GM04503 (cell line): ENCODE measurements at regions not wholly inside any gene's neighbourhood (a gene's known extent, or its start where the extent isn't known, plus 50 kb on each side); places are given as distances from the start of the nearest gene placed in this dataset.

Experiments
- DNase-seq: peaks from one replicate; pipeline ENCODE4 v3.0.0-alpha.2; 2012; ENCODE audit warnings: low read depth

DNA sequence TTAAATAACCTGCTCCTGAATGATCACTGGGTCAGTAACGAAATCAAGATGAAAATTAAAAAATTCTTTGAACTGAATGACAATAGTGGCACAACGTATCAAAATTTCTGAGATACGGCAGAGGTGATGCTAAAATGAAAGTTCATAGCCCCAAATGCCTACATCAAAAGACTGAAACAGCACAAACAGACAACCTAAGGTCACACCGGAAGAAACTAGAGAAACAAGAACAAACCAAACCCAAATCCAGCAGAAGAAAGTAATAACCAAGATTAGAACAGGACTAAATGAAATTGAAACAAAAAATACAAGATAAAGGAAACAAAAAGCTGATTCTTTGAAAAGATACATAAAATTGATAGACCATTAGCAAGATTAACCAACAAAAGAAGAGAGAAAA is 324.1 kb downstream of the RBM26 start:
- no peak for DNase-seq

DNA sequence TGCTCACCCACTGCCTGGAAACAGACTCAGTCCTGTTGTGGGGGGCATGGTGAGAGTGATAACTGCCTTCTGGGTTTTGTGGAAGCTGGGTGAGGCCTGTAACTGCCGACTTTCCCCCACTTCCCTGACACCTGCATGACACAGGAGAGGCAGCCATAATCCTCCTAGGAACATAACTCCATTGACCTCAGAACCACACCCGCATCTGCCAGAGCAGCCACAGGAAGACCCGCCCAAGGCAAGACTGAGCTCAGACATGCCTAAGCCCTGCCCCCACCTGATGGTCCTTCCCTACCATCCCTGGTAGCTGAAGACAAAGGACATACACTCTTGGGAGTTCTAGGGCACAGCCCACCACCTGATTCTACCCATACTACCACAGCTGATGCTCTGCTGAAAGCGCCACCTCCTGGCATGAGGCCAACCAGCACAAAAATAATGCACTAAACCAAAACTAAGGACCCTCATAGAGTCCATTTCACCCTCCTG is 326.7 kb downstream of the RBM26 start:
- no peak for DNase-seq

DNA sequence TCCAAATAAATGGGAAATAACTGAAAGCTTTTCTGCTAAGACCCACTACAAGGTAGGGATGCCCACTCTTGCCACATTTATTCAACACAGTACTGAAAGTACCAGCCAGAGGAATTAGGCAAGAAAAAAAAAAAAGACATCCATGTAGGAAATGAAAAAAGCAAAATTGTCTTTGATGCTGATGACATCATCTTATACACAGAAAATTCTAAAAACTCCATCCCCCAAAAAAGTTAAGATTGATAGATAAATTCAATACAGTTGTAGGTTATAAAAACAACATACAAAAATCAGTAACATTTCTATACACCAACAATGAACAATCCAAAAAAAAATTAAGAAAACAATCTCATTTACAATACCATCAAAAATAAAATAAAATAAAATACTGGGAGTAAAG is 330.4 kb downstream of the RBM26 start:
- DNase-seq = no peak

DNA sequence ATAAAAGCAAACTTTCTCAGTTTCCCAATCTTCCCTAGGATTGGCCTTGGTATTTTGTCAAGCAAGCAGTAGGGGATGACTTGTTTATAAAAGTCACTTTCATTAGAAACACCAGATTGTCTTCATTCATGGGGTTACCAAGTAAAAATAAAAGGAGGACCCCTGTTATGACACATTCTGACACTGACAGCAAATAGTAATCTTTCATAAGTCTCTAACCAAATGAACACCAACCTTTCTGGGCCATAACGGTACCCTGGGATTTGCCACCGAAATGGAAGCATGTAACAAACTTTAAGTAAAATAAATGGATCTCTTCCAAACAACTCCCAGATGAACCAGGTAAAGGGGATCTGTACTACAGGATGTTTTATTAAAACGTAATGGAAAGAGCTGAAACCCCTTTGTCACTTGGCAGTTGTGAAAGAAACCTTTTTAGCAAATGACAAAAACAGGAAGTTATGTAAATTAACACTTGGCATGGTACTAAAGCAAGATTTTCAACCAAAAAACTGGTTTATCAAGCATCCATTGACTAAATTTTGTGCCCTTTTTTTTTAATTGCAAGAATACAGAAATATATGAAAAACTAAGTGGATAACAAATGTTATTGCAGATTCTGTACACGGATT is 335.6 kb downstream of the RBM26 start:
- no peak for DNase-seq

- DNase-seq = no peak
These were observed 343.8 kb downstream of the RBM26 start for GRCh38 chr13:79062291-79062690.

DNA sequence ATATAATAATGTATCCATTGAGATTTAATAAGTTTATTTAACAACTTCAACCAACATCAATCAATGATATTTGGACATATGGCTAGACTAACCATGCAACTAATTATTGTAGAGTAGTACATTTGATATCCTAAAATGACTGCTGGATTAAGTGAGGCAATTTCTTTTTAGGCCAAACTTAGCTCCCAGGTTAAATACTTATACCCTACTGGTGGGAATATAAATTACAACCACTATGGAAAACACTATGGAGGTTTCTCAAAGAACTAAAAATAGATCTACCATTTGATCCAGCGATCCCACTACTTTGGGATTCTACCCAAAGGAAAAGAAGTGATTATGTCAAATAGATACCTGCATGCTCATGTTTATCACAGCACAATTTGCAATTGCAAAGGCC is 345.8 kb downstream of the RBM26 start:
- DNase-seq = no peak

- no peak for DNase-seq
These were observed 349.3 kb downstream of the RBM26 start for GRCh38 chr13:79056706-79057105.

DNA sequence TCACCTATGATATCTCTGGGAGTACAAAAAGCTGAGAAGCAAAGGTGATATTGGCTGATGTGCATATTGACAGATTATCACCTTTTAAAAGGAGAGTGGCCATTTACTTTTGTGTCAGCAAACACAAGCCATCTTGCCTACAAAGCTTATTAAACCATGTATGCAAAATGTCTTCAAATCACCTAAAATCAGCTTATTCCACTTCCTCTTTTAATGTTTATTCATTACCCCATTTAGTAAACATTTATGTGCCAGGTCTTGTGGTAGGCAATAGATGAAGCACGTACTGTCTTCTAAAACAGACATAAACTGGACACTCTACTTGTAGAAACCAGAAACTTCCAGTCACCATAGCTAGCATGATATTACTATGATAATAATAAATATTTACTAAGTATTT is 354.6 kb downstream of the RBM26 start:
- DNase-seq = no peak

DNA sequence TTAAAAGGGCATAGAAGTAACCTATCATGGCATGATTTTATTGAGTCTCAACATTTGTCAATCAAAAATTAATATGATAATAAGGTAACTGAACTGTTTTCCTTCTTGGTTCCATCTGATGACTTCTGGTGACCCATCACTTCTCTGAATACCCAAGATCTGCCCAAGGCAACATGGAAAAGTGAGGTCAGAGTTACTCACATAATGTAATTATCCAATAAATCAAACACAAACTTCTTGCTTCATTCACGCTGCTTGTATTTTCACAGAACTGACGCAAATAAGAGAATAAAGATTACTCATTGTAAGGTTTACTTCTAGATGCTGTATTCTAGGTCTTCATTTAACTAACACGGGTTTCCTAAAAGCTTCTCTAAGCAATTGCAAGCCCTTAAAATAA is 361.6 kb downstream of the RBM26 start:
- no peak for DNase-seq

DNA sequence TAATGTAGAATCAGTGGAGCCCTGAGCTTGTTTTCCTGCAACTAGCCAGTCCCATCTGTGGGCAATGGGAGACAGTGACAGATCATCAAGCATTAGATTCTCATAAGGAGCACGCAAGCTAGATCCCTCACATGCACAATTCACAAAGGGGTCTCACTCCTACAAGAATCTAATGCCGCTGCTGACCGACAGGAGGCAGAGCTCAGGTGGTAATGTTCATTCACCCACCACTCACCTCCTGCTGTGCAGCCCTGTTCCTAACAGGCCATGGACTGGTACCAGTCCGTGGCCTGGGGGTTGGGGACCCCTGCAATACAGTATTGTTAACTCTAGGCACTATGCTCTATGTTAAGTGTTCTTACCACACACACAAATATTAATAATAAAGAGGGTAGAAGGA is 362.8 kb downstream of the RBM26 start:
- DNase-seq = no peak

- no peak for DNase-seq
These were observed 368.9 kb downstream of the RBM26 start for GRCh38 chr13:79037197-79037596.

- no peak for DNase-seq
These were observed 371.7 kb downstream of the RBM26 start for GRCh38 chr13:79034341-79034740.

GRCh38 chr13:79030513-79030912 is 371.6 kb upstream of the OBI1 start:
- DNase-seq = no peak

GRCh38 chr13:79018166-79018565 is 359.2 kb upstream of the OBI1 start:
- no peak for DNase-seq

- no peak for DNase-seq
These were observed 352.2 kb upstream of the OBI1 start for GRCh38 chr13:79011179-79011578.

DNA sequence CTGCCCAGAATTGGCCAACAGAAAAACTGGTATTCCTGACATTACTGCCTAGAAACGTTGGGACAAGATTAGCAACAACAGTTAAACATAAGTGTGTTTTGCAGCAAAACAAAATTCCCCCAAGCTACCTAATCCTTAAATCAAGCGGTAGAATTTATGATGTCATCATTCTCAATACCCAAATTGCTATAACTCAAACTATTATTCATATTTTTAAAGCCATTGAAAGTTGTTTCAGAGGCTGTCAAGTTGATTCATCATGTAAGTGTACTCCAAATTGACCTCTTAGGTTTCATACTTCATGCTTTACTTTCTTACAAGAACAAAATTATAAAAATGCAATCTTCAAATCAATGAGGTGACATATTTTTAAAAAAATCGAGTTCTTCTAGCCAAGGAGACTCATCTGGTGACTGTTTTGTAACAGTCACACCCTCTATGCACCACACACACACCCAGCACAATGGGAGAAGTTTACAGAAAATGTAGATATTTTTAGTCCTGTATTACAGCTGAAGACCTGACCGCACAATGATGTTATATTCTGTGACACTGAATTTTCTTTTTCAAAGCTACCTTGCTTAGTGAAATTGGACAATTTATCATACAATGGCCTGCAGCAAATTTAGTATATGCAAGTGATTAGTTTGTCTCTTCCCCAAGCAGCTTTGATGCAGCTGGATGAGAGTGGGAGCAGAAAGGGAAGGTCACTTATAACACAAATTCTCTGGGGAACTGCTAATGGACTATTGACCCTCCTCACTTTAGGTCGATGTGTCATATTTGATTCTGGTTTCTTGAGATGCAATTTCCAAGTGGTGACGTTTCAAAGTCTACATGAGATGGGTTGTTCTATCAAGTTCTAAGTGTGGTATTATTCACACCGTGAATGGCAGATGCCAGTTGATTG is 345.3 kb upstream of the OBI1 start:
- DNase-seq = no peak

GRCh38 chr13:78999494-78999893 is 340.5 kb upstream of the OBI1 start:
- DNase-seq = no peak

DNA sequence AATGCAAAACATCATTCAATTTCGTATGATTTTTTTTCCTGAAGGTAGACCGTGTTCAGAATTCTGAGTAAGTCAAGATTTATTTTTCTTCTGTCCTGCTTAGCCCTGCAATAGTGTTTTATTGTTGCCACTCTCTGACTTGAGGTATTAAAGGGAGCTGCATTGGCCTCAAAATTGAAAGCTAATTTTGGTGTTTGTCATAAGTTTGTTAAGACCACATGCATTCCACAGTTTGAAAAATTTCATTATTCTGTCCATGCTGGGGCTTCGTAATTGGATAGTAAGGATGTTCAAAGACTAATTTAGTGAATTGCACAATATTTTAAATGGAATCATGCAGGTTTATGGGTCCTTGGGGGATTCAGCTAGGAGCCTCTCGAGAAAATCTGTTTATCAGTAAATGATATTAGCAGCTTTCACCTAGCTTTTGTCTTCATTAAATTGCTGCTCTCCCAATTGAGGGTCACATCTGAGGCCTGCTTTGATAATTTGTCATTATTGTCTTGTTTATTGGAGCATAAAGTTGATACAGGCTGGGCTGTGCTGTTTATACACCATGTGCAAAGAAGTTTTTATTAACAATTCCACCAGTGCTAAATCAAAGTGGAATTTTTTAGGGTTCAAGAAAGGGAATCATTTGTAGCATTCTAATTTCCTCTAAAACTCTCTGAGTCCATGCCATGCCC is 339.8 kb upstream of the OBI1 start:
- DNase-seq = no peak

DNA sequence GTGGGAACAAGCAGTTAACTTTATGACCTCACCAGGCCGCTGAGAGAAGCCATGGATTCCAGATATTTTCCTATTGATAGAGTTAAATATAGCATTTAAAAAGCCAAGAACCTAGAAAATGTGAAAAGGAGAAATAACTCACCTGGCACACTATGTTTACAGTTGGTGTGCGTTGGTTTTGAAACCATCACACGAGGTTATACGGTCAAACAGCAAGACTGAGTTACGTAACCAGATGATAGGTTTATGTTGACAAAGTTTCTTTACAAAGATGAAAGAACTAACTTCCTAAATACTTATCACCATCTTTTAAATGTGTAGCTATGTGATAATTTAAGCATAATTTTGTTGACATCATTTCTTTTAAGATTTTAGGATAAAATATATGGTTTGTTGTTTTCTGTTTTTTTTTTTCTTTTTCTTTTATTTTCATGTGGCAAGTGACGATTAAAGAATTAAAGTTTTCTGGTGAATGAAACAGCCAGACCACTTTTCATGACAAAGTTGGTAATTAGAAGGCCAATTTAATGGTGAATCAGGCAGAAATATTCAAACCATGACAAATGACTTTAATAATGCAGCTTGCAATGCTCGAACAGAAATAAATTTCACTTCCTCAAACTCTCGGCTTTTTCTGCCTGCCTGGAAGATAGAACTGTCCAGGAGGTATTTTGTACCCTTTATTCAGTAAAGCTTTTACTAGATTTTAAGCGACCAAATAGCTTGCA is 339.1 kb upstream of the OBI1 start:
- DNase-seq = no peak

GRCh38 chr13:78993792-78994191 is 334.8 kb upstream of the OBI1 start:
- DNase-seq = no peak

GRCh38 chr13:78981913-78982312 is 323.0 kb upstream of the OBI1 start:
- DNase-seq = no peak

GRCh38 chr13:78979349-78979748 is 320.4 kb upstream of the OBI1 start:
- DNase-seq = no peak
